ENCODE measurements at regions not wholly inside any gene's neighbourhood (a gene's known extent, or its start where the extent isn't known, plus 50 kb on each side); places are given as distances from the start of the nearest gene placed in this dataset.
"Not testable (repeated sequence)": the region's sequence is repeated elsewhere in the genome, so short reads cannot be mapped to it uniquely, and the experiment has no call there.

DNA sequence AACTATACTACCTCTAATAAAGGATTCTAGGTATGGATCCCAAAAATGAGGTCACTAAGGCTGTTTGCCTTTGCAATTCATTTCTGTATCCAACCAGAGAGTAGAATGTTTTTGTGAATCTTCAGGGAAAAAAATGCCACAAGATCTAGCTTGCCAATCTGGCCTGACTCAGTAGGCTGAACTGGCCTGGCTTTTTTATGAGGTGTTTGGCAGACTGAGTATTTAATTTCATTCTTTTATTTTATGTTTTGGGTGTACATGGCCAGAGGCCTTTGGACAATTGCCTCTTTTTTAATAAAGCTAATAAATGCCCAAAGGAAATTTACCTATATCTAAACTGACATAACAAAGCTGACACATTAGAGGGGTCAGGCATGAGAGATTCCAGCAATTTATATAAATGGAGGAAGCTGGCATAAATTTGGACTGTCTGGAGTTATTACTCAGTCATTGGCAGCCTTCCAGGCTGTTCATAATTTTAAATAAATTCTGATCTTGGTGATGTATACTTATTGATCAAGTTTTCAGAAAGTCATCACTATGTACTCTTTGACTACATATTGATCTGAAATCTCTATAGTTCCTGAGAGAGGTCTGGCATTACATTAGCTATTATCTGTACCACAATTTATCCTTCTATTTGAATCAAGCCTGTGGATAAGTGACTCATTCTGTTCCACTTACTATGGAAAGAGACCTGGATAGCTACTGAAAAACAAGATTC lies 376.4 kb upstream of the NOCT start:
- H3K4me3 ChIP-seq (ENCODE audit: low read depth, low read length) = no peak overlapping the region
- DNase-seq (ENCODE audit: extremely low spot score) = no peak

DNA sequence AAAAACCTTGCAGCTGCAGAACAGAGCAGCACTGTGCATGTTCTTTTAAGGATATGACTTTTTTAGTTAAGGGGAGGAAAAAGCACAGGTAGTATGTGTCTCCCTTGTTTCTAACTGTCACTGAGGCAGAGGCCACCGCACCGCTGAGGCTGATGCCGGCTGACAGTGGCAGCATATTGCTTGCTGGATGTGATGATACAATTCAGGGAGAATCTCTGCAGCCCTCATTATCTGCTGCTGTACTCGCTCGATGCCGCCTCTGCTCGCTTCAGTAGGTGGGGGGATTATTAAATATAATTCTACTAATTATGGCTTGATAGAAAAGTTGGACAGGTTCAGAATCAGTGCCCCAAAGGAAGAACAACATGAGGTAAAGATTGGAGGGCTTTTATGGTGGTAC lies 378.8 kb upstream of the NOCT start:
- Histone ChIP-seq H3K36me3 (ENCODE audit: insufficient read depth) (no peaks in the 10 kb centered on the region), H3K27ac (ENCODE audit: low read depth) (no peak overlapping the region), H3K4me1 (ENCODE audit: insufficient read depth) (no peaks in the 10 kb centered on the region), H3K4me3 (ENCODE audit: low read depth, low read length) (no peak overlapping the region)
- no peak for DNase-seq (ENCODE audit: extremely low spot score)
- WGBS = 96% methylated on average over 7 of the region's 7 CpGs

More for the DNA sequence above, 376.4 kb upstream of the NOCT start:
- no peaks in the 10 kb centered on the region for H3K4me1 ChIP-seq (ENCODE audit: insufficient read depth)
- H3K36me3 ChIP-seq (ENCODE audit: insufficient read depth) = no peaks in the 10 kb centered on the region
- H3K27ac ChIP-seq (ENCODE audit: low read depth) = no peak overlapping the region

DNA sequence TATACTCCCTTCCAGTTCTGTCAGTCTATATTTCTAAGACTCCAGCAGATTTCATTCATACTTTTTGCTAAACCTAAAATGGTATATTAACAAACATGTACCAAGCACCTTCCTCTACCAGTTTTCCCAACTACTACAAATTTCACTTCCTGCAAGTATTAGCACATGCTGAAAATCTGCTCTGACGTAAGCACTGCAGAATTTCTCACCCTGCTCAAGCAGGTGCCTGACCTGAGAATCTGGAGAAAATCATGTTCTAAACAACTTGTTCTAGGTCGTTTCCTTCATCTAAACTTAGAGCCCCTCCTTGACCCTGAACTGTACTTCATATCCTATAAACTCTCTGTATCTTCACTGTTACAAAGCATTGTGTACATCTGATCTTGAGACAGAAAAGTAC lies 380.7 kb upstream of the NOCT start:
- Histone ChIP-seq H3K4me3 (ENCODE audit: low read depth, low read length) (no peak overlapping the region), H3K27ac (ENCODE audit: low read depth) (no peak overlapping the region), H3K36me3 (ENCODE audit: insufficient read depth) (no peaks in the 10 kb centered on the region), H3K4me1 (ENCODE audit: insufficient read depth) (no peaks in the 10 kb centered on the region)
- 54% methylated on average over 2 of the region's 2 CpGs for WGBS
- DNase-seq (ENCODE audit: extremely low spot score) = no peak

DNA sequence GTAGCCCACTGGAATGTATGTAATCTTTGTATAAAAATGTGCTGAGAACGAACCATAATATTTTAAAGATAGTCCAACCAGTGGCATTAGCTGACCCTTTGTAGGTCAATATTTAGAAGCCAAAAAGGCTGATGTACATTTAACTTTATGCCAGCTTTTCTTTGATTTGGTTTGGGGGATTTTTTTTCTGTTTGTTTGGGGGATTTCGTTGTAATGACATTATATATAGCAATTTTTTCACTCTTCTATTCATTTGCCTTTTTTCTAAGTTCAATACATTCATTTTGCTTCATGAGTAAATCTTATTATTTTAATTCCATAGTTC lies 382.0 kb upstream of the NOCT start:
- 76% methylated on average over 2 of the region's 2 CpGs for WGBS
- Histone ChIP-seq H3K27ac (ENCODE audit: low read depth) (no peak overlapping the region), H3K4me1 (ENCODE audit: insufficient read depth) (no peaks in the 10 kb centered on the region), H3K36me3 (ENCODE audit: insufficient read depth) (no peaks in the 10 kb centered on the region), H3K4me3 (ENCODE audit: low read depth, low read length) (no peak overlapping the region)
- DNase-seq (ENCODE audit: extremely low spot score) = no peak

DNA sequence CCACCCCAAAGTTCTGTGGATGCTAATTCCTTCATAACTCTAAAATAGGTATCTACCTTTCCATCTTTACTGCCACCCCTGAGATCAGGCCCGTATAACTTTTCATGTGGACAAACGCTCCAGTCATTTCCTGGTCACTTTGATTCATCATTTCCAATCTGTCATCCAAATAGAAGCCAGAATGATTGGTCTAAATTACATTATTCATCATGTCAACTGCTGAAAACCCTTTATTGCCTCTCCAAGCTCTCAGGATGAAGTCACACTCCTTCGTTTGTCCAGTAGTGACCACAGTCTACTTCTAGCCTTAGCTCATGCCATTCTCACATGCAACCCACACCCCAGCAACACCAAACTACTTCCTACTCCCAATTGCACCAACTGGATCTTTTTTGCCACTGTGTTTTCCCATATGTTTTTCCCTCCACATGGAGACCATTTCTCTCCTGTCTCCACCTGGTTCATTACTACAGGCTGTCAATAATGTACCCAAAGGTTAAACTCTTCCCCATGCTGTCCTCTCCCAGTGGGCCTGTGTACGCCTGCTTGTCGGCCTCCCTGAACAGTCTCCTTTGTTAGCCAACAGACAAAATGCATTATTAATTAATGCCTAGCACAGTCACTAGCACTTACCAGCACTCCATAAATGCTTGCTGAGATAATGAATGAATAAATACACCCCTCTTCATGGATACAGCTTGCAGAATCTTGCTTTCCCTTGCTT lies 382.6 kb upstream of the NOCT start:
- H3K4me1 ChIP-seq (ENCODE audit: insufficient read depth) = no peaks in the 10 kb centered on the region
- H3K27ac ChIP-seq (ENCODE audit: low read depth) = no peak overlapping the region
- H3K36me3 ChIP-seq (ENCODE audit: insufficient read depth) = no peaks in the 10 kb centered on the region
- H3K4me3 ChIP-seq (ENCODE audit: low read depth, low read length) = no peak overlapping the region
- DNase-seq (ENCODE audit: extremely low spot score) = no peak
- 81% methylated on average over 5 of the region's 5 CpGs for WGBS

DNA sequence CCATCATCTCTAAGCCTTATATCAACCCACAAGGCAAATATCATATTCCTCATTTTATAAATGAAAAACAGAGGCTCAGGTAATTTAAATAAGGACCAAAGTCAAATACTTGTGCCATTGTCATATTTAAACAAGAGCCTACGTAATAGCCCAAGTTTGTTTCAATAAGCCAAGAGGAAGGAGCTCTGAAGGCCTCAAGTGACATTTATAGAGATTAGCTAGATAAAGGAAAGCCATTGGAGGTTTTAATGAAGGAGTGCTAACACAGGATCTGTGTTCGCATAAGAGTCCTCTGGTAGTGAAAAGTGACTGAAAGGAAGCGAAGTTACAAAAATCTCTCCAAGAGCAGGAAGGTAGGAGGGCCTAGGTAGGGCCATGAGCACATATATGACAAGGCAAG lies 384.9 kb upstream of the NOCT start:
- Histone ChIP-seq H3K4me3 (ENCODE audit: low read depth, low read length) (no peak overlapping the region), H3K4me1 (ENCODE audit: insufficient read depth) (no peaks in the 10 kb centered on the region), H3K27ac (ENCODE audit: low read depth) (no peak overlapping the region), H3K36me3 (ENCODE audit: insufficient read depth) (no peaks in the 10 kb centered on the region)
- 67% methylated on average over 3 of the region's 3 CpGs for WGBS
- no peak for DNase-seq (ENCODE audit: extremely low spot score)

DNA sequence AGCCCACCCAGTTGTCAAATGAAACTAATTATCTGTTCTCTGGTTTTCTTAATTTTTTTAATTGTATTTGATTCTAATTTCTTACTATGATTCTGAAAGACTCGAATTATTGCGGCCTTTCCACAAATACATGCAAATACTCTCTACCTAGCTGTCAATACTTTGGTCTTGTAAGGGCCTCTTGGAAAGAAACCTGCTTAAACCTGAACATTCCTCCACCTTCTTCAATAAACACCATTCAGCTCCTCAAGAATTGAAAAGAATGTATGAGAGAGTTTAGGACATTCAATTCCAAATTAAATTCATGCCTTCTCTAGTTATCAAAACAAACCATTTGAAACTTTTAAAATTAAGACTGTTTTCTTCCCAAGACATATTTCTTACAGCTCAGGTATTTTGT lies 385.9 kb upstream of the NOCT start:
- DNase-seq (ENCODE audit: extremely low spot score) = no peak
- 95% methylated on average over 2 of the region's 2 CpGs for WGBS
- no peak overlapping the region for H3K27ac ChIP-seq (ENCODE audit: low read depth)
- H3K4me1 ChIP-seq (ENCODE audit: insufficient read depth) = no peaks in the 10 kb centered on the region
- no peak overlapping the region for H3K4me3 ChIP-seq (ENCODE audit: low read depth, low read length)
- H3K36me3 ChIP-seq (ENCODE audit: insufficient read depth) = no peaks in the 10 kb centered on the region

DNA sequence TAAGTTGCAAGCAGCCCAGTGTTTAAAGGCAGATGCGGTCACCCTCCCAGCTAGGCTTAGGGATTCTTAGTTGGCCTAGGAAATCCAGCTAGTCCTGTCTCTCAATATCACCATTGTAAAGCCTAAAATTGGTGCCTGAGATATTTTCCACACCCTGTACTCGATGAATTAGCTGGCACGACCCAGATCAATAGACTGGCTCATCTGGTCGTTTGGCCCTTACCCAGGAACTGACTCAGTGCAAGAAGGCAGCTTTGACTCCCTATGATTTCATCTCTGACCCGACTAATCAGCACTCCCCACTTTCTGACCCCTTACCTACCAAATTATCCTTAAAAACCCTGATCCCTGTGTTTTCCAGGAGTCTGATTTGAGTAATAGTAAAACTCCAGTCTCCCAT lies 384.9 kb upstream of the SLC7A11 start:
- DNase-seq (ENCODE audit: extremely low spot score) = no peak
- Histone ChIP-seq H3K36me3 (ENCODE audit: insufficient read depth) (no peaks in the 10 kb centered on the region), H3K4me3 (ENCODE audit: low read depth, low read length) (no peak overlapping the region), H3K4me1 (ENCODE audit: insufficient read depth) (no peaks in the 10 kb centered on the region), H3K27ac (ENCODE audit: low read depth) (no peak overlapping the region)
- 93% methylated on average over 5 of the region's 5 CpGs for WGBS

DNA sequence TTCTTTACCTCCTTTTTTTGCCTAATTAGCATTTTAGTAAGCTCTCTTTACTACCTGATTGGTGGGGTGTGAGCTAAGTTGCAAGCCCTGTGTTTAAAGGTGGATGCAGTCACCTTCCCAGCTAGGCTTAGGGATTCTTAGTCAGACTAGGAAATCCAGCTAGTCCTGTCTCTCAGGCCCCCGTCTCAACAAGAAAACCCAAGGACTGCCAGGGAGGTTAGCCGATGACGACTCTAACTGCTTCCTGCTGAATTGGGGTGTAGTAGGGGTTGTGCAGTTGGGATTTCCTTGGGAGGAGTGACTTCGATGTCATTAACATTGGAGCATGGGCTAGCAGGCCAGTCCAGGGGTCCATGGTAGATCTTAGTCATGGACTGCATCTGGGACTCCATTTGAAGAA lies 380.2 kb upstream of the SLC7A11 start:
- not testable (repeated sequence) for H3K36me3 ChIP-seq (ENCODE audit: insufficient read depth); H3K4me1 ChIP-seq (ENCODE audit: insufficient read depth); DNase-seq (ENCODE audit: extremely low spot score); H3K4me3 ChIP-seq (ENCODE audit: low read depth, low read length); H3K27ac ChIP-seq (ENCODE audit: low read depth)
- WGBS = 69% methylated on average over 4 of the region's 4 CpGs

DNA sequence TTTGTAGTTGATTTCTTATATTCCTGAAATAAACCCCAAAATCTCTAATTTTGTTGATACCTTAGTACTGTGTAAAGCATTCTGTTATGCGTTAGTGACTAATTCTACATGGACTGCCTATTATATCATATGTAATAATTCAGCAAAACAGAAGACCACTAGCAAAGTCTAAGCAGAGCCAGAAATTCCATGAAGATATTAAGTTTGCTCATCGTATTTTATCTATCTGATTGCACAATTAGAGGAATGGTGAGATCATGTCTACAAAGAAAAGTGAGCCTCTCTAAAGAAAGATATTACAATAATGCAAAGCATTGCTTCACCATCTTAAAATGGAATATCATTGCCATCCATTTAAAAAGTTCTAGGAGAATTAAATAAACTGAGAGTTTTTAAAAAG lies 374.6 kb upstream of the SLC7A11 start:
- 83% methylated on average over 2 of the region's 2 CpGs for WGBS
- DNase-seq (ENCODE audit: extremely low spot score) = no peak
- H3K4me3 ChIP-seq (ENCODE audit: low read depth, low read length) = no peak overlapping the region

DNA sequence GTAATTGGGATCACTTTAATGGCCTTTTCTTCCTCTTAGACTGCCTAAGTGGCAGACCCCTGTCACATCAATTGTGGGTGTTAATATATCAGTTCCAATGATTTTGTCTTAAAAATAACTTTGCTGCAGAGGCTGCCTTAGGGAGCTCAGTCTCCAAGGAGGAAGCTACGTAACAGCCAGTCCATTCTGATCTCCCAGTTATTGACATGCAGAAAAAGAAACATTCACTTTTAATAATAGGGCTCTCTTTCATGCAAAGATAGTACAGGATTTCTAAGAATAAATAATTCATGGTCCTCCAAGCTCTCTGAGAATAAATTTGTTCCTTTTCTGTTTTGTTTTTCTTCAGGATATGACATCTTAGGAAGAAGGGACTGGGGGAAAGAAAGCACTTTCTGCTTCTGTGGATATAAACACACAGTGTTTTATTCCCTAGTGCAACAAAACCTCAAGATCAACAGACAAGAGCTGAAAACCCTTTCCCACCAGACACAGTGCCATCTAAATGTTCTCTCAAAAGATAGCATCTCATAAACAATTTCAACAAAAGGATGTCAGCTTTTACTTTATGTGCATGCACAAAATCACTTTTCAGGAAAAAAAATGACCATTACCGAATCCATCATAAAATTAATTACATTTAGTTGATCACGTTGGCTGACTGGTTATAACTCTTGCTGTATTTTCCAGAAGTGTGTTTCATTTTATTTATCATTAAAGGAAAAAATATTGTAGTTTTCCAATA lies 372.4 kb upstream of the SLC7A11 start:
- DNase-seq (ENCODE audit: extremely low spot score) = no peak
- no peak overlapping the region for H3K27ac ChIP-seq (ENCODE audit: low read depth)
- H3K36me3 ChIP-seq (ENCODE audit: insufficient read depth) = no peaks in the 10 kb centered on the region
- H3K4me1 ChIP-seq (ENCODE audit: insufficient read depth) = no peaks in the 10 kb centered on the region
- WGBS = 82% methylated on average over 3 of the region's 3 CpGs
- no peak overlapping the region for H3K4me3 ChIP-seq (ENCODE audit: low read depth, low read length)

More for the DNA sequence above, 374.6 kb upstream of the SLC7A11 start:
- Histone ChIP-seq H3K36me3 (ENCODE audit: insufficient read depth) (no peaks in the 10 kb centered on the region), H3K27ac (ENCODE audit: low read depth) (no peak overlapping the region), H3K4me1 (ENCODE audit: insufficient read depth) (no peaks in the 10 kb centered on the region)

DNA sequence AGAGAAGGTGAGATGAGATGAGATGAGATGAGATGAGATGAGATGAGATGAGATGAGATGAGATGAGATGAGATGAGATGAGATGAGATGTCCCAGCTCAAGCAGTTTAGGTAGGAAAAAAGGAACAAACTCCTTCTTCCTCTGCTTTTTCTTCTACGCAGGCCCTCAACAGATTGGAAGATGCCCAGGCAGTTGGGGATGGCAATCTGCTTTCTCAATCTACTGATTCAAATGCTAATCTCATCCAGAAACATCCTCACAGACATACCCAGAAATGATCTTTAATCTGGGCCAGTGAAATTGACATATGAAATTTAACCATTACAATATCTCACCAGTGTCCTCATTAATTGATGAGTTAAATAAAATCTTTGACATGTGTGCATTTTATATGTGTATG lies 370.3 kb upstream of the SLC7A11 start:
- H3K36me3 ChIP-seq (ENCODE audit: insufficient read depth) = no peaks in the 10 kb centered on the region
- no peak overlapping the region for H3K4me3 ChIP-seq (ENCODE audit: low read depth, low read length)
- 100% methylated on average over 1 of the region's 1 CpG for WGBS
- no peak overlapping the region for H3K27ac ChIP-seq (ENCODE audit: low read depth)
- no peaks in the 10 kb centered on the region for H3K4me1 ChIP-seq (ENCODE audit: insufficient read depth)
- no peak for DNase-seq (ENCODE audit: extremely low spot score)

DNA sequence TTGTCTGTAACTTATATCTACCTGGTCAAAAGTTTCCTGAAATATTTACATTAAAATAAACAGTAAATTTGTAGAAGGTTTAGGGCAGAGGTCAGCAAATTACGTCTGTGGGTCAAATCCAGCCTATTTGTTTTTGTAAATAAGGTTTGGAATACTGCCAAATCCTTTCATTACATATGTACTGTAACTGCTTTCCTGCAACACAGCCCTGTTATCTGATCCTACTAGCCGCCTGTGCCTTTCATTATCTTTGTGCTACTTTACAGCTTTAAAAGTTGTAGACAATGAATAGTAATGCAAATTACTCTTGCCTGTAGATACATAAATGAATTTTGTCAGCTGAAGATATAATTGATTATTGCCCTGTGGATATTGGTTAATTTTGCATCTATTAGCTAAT lies 369.6 kb upstream of the SLC7A11 start:
- H3K36me3 ChIP-seq (ENCODE audit: insufficient read depth) = no peaks in the 10 kb centered on the region
- no peak overlapping the region for H3K4me3 ChIP-seq (ENCODE audit: low read depth, low read length)
- 63% methylated on average over 2 of the region's 2 CpGs for WGBS
- H3K27ac ChIP-seq (ENCODE audit: low read depth) = no peak overlapping the region
- DNase-seq (ENCODE audit: extremely low spot score) = no peak
- H3K4me1 ChIP-seq (ENCODE audit: insufficient read depth) = no peaks in the 10 kb centered on the region

DNA sequence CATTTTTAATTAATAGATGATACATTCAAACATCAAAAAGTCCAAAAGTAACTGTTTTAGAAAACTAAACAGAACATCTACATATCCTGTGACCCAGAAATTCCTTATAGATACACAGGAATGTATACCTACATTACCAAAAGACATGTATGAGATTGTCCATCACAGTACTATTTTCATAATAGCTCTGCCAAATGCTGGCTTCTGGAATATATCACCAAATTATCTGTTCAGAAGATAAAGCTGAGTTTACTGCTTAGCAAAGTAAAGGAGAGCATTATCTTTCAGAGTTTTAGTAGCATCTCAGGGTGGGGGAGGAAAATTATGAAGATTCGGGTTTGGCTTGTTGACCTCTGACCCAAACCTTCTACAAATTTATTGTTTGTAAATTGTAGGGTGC lies 368.9 kb upstream of the SLC7A11 start:
- WGBS = 46% methylated on average over 1 of the region's 1 CpG
- no peak for DNase-seq (ENCODE audit: extremely low spot score)
- no peak overlapping the region for H3K27ac ChIP-seq (ENCODE audit: low read depth)

More for the DNA sequence above, 368.9 kb upstream of the SLC7A11 start:
- no peaks in the 10 kb centered on the region for H3K36me3 ChIP-seq (ENCODE audit: insufficient read depth)
- H3K4me1 ChIP-seq (ENCODE audit: insufficient read depth) = no peaks in the 10 kb centered on the region
- H3K4me3 ChIP-seq (ENCODE audit: low read depth, low read length) = no peak overlapping the region
